ENCODE measurements at regions not wholly inside any gene's neighbourhood (a gene's known extent, or its start where the extent isn't known, plus 50 kb on each side); places are given as distances from the start of the nearest gene placed in this dataset.

DNA sequence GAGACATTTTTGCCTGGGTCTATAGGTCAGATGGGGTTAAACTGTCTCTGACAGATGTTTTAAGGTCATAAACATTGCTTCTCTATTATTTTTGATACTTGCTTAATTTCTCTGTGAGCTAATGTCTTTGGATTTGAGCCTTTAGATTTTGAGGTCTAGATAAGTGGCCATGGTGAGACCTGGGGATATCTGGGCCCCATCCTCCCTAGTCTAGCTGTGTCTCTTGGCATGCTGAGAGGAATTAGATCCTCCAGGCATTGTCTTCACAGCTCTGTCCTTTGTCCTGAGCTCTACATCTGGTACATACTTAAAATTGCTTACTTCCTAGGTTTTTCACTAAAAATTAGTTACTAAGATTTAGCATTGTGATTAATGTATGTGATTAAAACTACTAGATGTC is 265.0 kb upstream of the NPSR1 start:
- TF ChIP-seq POLR2A (IDR thresholded peaks at IDR 0.05) (no peak), EP300 (IDR thresholded peaks at IDR 0.05) (no peak)
- TF ChIP-seq, protein P1, sequence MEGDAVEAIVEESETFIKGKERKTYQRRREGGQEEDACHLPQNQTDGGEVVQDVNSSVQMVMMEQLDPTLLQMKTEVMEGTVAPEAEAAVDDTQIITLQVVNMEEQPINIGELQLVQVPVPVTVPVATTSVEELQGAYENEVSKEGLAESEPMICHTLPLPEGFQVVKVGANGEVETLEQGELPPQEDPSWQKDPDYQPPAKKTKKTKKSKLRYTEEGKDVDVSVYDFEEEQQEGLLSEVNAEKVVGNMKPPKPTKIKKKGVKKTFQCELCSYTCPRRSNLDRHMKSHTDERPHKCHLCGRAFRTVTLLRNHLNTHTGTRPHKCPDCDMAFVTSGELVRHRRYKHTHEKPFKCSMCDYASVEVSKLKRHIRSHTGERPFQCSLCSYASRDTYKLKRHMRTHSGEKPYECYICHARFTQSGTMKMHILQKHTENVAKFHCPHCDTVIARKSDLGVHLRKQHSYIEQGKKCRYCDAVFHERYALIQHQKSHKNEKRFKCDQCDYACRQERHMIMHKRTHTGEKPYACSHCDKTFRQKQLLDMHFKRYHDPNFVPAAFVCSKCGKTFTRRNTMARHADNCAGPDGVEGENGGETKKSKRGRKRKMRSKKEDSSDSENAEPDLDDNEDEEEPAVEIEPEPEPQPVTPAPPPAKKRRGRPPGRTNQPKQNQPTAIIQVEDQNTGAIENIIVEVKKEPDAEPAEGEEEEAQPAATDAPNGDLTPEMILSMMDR (IDR thresholded peaks at IDR 0.05) = no peak
